ENCODE measurements at regions not wholly inside any gene's neighbourhood (a gene's known extent, or its start where the extent isn't known, plus 50 kb on each side); places are given as distances from the start of the nearest gene placed in this dataset.

- ChIA-PET CTCF (ENCODE audit: partially characterized antibody) (interaction anchor here (0.5 to 2.8 kb wide), 10 partner anchors 9 to 1971 kb away, joined by 3 to 11 read pairs (median 3); no protein-coding TSS in a partner anchor), POLR2A (ENCODE audit: partially characterized antibody) (no interaction called here)
- H3K23ac ChIP-seq (ENCODE audit: insufficient read length) = no peak overlapping the region
- no peak overlapping the region for H4K8ac ChIP-seq (ENCODE audit: extremely low read depth, insufficient read depth, low read length)
- peaks cover 5% of the 10 kb centered on the region for H3K23me2 ChIP-seq (ENCODE audit: low read depth, low read length)
- 92% methylated on average over 2 of the region's 2 CpGs; no CpG with 5 or more reads in 1 of the 2 experiments for WGBS, 2 experiments (ENCODE audit: extremely low coverage in 1 of 2, insufficient coverage in 1 of 2, insufficient read length in 1 of 2, insufficient replicate concordance in 2 of 2, low coverage in 1 of 2, low lambda C conversion rate in 2 of 2, missing lambda C conversion rate in 1 of 2)
- no peaks in the 10 kb centered on the region for H4K20me1 ChIP-seq (replicated peaks in 1 of 2; ENCODE audit: control insufficient read depth in 1 of 2, insufficient read depth in 2 of 2, low read length in 2 of 2)
- H3K4me3 ChIP-seq (ENCODE audit: extremely low read depth in 1 of 4, insufficient read depth in 2 of 4, low read depth in 3 of 4, low read length in 4 of 4) = no peak overlapping the region
- FAIRE-seq (no peak), DNase-seq (ENCODE audit: low read depth in 1 of 2, low spot score in 2 of 2) (no peak)
- H4K5ac ChIP-seq (ENCODE audit: insufficient read length, low read depth, low read length) = no peak overlapping the region
- no peak overlapping the region for H3K56ac ChIP-seq (replicated peaks; ENCODE audit: insufficient read length, low read depth, low read length)
- no peak overlapping the region for H3K14ac ChIP-seq (ENCODE audit: insufficient read length)
- no peaks in the 10 kb centered on the region for H3K9me3 ChIP-seq (ENCODE audit: insufficient read depth in 2 of 2, low read depth in 1 of 2, low read length in 1 of 2)
- H3K27me3 ChIP-seq (replicated peaks in 1 of 4; ENCODE audit: control insufficient read depth in 3 of 4, extremely low read depth in 1 of 4, insufficient read depth in 3 of 4, low read length in 3 of 4) = peaks cover 19 to 48% (median 36%) of the 10 kb centered on the region in 4 experiments
- no peaks in the 10 kb centered on the region for H3K36me3 ChIP-seq (ENCODE audit: control insufficient read depth in 2 of 4, insufficient read depth in 4 of 4, low read length in 3 of 4)
- H2BK12ac ChIP-seq (ENCODE audit: low read depth, low read length) = no peak overlapping the region
- H3K18ac ChIP-seq (ENCODE audit: extremely low read depth, low read length) = no peak overlapping the region
- no peak overlapping the region for H2BK20ac ChIP-seq (ENCODE audit: low read length)
- H3K4ac ChIP-seq (replicated peaks; ENCODE audit: insufficient read length, low read depth, low read length) = no peak overlapping the region
- no peak overlapping the region for H2AK5ac ChIP-seq (ENCODE audit: low read depth, low read length)
- H3K79me1 ChIP-seq (ENCODE audit: low read depth, low read length) = no peaks in the 10 kb centered on the region
- peaks cover 3 to 20% (median 9%) of the 10 kb centered on the region in 4 experiments; a peak in 6 of 7 replicates for H3K4me1 ChIP-seq (replicated peaks in 1 of 4; ENCODE audit: control insufficient read depth in 3 of 4, insufficient read depth in 4 of 4, low read length in 3 of 4)
- H2BK5ac ChIP-seq (ENCODE audit: low read depth, low read length) = no peak overlapping the region
- no peak overlapping the region for H2AFZ ChIP-seq (ENCODE audit: low read length)
- H3K79me2 ChIP-seq (ENCODE audit: control insufficient read depth in 1 of 2, insufficient read depth in 2 of 2, low read length in 2 of 2) = no peaks in the 10 kb centered on the region
- H2BK120ac ChIP-seq (replicated peaks; ENCODE audit: low read depth, low read length) = no peak overlapping the region
- no peak overlapping the region for H3K9ac ChIP-seq (replicated peaks in 1 of 4; ENCODE audit: extremely low read depth in 1 of 4, low read depth in 3 of 4, low read length in 3 of 4)
- no peak overlapping the region for H4K91ac ChIP-seq (replicated peaks; ENCODE audit: insufficient read length, low read length)
- H3K27ac ChIP-seq (ENCODE audit: low read depth, low read length) = no peak overlapping the region
- H2BK15ac ChIP-seq (ENCODE audit: low read length) = no peak overlapping the region
- H3K4me2 ChIP-seq (ENCODE audit: insufficient read depth in 1 of 2, low read depth in 2 of 2, low read length in 2 of 2) = no peak overlapping the region
- TF ChIP-seq TCF12 (IDR thresholded peaks at IDR 0.05; ENCODE audit: low read depth, low read length) = no peak
- TF ChIP-seq TEAD4 (IDR thresholded peaks at IDR 0.05; ENCODE audit: low read depth, low read length) = no peak
- no peak for TF ChIP-seq CHD1 (IDR thresholded peaks at IDR 0.05; ENCODE audit: low read depth, low read length)
- no peak for TF ChIP-seq USF2 (IDR thresholded peaks at IDR 0.05; ENCODE audit: low read length)
- no peak for TF ChIP-seq POU5F1 (IDR thresholded peaks at IDR 0.05; ENCODE audit: low read depth, low read length)
- no peak for TF ChIP-seq EZH2 (IDR thresholded peaks at IDR 0.05; ENCODE audit: low read depth, low read length, severe bottlenecking)
- no peak for TF ChIP-seq EGR1 (IDR thresholded peaks at IDR 0.05; ENCODE audit: borderline replicate concordance, low read depth, low read length)
- TF ChIP-seq NANOG (IDR thresholded peaks at IDR 0.05; ENCODE audit: insufficient read depth, low read depth, low read length, poor library complexity, severe bottlenecking) = no peak
- TF ChIP-seq TBP (IDR thresholded peaks at IDR 0.05; ENCODE audit: low read depth, low read length) = no peak
- TF ChIP-seq SIN3A (conservative IDR thresholded peaks at IDR 0.05 in 1 of 2, IDR thresholded peaks at IDR 0.05 in 1 of 2; ENCODE audit: low read depth in 1 of 2, low read length in 2 of 2) = no peak
Measured at GRCh38 chr2:157935378-157935906, 59.3 kb upstream of the ACVR1 start.

Data from H1 (cell line).